ENCODE measurements at regions not wholly inside any gene's neighbourhood (a gene's known extent, or its start where the extent isn't known, plus 50 kb on each side); places are given as distances from the start of the nearest gene placed in this dataset.

- no peak for TF ChIP-seq CTCF (IDR thresholded peaks at IDR 0.05 in 2 of 3, conservative IDR thresholded peaks at IDR 0.05 in 1 of 3; ENCODE audit: borderline replicate concordance in 1 of 3, insufficient read depth in 1 of 3, low read depth in 2 of 3, low read length in 2 of 3)
- no peak for TF ChIP-seq TCF7L2 (IDR thresholded peaks at IDR 0.05; ENCODE audit: borderline replicate concordance, extremely low read depth, insufficient read depth, insufficient read length)
- no peak for TF ChIP-seq JUND (IDR thresholded peaks at IDR 0.05)
- TF ChIP-seq SIN3A (IDR thresholded peaks at IDR 0.05; ENCODE audit: low read depth), result no peak
- no peak for TF ChIP-seq POLR2AphosphoS5 (IDR thresholded peaks at IDR 0.05; ENCODE audit: low read depth, low read length)
- TF ChIP-seq POLR2A (IDR thresholded peaks at IDR 0.05; ENCODE audit: borderline replicate concordance, extremely low read depth, insufficient read depth, insufficient read length), result no peak
- TF ChIP-seq MAX (IDR thresholded peaks at IDR 0.05), result no peak
- no peak for TF ChIP-seq YY1 (IDR thresholded peaks at IDR 0.05; ENCODE audit: extremely low read depth, insufficient replicate concordance, low read depth, low read length)
Measured at GRCh38 chr18:75141734-75142133, 67.2 kb downstream of the PTGR3 start.
